ENCODE measurements at regions not wholly inside any gene's neighbourhood (a gene's known extent, or its start where the extent isn't known, plus 50 kb on each side); places are given as distances from the start of the nearest gene placed in this dataset.

DNA sequence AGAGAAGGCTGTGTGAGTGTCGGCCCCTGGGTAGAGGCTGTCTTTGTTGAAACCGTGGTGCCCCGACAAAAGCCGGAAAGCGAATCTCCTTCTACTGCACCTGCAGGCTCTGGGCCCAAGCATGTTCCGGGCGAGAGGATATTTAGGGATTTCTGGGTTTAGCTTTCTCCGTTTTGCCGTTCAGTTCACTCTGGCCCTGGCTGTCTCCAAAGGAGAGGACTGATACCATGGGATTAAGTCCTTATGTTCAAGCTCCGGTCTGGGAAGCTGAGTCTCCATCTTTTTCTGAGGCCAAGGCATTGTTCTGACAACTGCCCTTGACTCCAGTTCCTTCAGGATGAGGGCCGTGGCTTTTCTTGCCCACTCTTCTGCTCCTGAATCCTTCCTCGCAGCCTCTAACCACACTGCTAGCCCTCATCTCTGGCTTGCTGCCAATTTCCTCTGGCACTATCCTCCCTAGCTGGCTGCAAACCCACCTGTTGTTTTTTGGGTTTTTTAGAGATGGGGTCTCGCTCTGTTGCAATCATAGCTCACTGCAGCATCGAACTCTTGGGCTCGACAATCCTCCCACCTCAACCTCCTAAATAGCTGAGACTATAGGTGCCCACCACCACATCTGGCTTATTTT, 206.8 kb downstream of the SKIDA1 start:
- peak; percentile 24 for DNase-seq

DNA sequence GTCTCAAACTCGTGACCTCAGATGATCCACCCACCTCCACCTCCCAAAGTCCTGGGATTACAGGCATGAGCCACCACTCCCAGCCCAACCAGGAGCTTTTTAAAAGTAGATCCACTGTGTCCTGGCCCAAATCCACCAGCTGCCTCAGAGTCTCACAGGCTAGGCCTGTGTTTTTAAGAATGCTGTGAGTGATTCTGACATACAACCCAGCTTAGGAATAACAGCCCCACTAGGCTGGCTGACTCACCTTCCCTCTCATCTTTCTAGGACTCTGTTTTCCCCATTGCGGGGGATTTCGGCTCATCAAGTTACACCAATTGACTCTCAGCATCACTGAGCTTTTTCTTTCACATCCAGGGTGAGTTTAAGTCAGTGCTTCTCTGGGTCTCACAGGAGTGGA, 207.6 kb downstream of the SKIDA1 start:
- DNase-seq, result peak; percentile 59

DNA sequence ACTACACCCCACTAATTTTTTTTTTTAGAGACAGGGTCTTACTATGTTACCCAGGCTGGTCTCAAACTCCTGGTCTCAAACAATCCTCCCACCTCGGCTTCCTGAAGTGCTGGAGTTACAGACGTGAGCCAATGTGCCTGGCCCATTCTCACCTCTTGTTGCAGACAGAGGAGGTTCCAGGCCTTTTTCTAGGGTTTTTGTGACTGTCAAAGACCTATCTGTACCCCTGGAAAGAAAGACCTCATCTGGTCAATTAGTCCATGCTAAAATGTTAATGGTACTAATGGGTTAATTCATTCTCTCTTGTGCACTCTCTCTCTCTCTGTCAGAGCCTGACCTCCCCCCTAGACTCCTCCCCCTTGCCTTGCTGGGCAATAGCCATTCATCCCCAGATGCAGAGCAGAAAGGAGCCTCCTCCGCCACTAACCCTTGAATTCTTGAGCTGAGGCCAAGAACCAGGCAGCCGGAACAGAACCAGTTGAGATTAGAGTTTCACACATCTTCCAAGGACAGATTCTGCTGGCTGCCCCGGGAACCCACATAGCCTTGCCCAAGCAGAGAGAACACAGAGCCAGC, 209.7 kb downstream of the SKIDA1 start:
- peak; percentile 84 for DNase-seq

DNA sequence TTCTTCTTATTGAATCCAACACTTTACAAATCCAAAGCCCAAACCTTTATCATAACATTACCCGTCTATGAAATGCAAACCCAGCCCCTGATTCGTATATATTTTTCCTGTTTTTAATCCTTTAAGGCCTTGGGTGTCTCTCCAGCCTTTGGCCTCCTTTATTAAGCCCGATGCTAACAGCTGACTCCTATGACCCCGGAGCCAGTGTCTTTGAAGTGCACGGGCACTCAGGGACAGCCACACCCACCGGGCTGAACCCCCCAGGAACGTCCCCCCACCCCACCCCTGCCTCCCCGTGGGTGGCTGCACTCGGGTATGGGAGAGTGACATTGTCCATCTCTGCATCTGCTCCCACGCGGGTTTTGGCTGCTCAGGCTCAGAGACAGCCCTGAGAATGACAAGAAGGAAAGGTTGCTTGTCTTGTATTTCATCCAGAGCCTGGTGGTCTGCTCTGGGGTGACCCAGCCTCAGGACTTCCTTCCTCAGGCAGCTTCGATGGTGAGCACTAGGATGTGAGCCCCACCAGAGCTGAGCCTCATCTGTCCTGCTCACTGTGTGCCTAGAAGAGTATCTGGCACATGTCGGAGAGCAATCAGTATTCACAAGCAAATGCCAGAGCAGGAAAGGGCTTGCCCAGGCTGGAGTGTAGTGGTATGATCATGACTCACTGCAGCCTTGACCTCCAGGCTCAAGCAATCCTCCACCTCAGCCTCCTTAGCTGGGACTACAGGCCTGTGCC, 210.4 kb downstream of the SKIDA1 start:
- no peak for DNase-seq

DNA sequence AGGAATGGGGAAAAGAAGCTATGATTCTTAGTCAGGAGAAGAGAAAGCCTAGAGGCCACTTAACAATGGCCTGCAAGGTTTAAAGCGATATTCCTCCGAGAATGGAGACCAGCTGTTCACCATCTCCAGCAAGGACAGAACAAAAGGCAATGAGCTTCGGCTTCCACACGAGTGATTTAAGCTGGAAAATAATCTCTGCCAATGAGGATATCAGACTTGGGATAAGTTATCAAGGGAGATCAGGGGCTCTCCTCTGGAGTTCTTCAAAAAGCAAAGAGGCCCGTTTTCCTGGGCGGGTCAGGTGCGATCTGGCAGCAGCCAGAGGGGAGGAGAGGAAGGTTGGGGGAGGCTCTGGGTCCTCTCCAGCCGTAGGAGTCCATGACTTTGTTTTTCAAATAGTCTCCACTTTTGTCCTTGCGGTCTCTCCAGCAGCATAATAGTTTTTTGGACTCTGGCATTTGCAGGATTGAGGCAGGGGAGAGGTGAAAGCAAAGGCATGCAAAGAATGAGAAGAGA, 211.3 kb downstream of the SKIDA1 start:
- DNase-seq, result no peak

DNA sequence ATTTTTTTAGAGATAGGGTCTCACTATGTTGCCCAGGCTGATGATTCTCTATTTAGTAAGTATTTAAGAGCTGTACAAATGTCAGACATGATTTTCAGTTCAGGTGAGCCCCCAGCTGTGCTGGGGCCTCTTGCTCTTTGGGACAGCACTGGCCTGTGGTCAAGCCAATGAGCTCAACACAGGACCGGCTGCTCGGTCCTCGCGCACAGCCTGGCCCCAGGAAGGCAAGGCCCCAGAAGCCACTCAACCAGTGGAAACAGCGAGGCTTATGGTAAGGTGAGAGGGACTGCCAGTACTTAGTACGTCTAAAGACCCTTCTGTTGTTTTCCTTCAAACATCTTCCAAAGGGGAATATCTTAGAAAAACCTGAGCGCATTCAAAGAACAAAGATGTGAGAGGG, 211.8 kb downstream of the SKIDA1 start:
- no peak for DNase-seq

DNA sequence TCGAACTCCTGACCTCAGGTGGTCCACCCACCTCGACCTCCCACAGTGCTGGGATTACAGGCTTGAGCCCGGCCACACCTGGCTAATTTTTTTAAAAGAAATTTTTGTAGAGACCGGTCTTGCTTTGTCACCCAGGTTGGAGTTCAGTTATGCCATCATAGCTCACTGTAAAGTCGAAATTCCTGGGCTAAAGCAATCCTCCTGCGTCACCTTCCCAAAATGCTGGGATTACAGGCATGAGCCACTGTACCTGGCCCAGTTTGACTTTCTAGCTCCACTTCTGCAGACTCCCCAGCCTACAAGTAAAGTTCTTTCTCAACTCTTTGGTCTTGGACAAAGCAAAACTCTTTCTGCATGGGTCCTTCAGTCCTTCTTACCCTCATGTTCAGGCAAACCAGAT, 214.1 kb downstream of the SKIDA1 start:
- no peak for DNase-seq

DNA sequence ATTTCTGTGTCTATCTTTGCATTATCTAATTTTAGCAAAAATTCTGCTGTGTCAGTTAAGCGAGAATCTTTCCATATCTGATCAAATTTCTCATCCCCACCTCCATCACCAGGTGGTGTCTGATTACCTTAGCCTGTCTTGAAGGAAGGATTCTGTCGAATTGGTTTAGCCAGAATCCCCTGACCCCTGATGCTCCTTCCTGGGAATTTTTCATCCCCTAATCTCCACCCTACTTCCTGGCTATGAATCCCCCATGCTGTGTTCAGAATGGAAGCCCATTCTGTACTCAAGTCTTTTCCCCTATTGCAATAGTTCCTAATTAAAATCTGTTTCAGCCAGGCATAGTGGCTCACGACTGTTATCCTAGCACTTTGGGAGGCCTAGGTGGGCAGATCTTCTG, 216.1 kb downstream of the SKIDA1 start:
- DNase-seq, result no peak

DNA sequence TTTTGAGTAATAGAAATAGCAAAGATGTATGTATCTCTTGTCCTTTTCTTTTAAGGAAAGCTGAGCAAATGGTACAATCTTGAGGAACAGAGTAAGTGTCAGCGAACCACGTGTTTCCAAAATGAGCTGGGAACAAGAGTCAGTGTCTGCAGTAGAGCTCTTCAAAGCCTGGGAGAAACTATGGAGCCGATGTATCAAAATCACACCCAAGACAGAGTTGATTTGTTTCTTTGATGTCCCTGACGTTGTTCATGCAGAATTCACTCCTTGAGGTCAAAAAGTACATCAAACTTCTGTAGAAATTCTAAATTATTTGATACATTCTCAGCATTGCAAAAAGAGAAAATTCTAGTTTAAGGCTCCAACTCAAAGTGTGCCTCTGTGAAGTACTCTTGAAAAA, 216.5 kb downstream of the SKIDA1 start:
- no peak for DNase-seq

DNA sequence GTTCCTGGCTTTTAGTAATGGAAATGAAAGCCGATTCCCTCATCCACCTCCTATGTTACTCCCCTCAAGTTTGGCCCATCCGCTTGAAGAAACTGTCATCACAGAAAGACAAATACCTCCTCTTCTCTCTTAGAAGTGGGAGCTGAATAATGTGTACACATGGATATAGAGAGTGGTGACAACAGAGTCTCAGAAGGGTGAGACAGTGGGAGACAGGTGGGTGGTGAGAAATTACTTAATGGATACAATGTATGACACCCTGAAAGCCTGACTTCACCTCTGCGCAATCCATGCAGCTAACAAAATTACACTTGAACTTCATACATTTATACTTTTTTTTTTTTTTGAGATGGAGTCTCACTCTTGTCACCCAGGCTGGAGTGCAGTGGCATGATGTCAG, 217.5 kb downstream of the SKIDA1 start:
- DNase-seq, result no peak

DNA sequence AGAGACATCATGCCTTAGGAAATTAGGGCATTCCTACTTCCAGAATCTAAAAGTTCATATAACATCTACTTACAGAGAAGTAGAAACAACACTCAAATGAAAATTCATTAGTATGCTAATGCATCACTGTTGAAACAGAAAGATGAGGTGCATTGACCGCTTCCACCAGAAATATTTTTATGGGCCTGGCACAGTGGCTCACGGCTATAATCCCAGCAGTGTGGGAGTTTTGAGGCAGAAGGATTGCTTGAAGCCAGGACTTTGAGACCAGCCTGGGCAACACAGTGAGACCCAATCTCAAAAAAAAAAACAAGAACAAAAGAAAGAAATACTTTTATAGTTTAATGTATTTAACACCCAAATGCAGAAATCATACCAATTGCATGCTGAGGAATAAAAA, 220.9 kb downstream of the SKIDA1 start:
- no peak for DNase-seq

DNA sequence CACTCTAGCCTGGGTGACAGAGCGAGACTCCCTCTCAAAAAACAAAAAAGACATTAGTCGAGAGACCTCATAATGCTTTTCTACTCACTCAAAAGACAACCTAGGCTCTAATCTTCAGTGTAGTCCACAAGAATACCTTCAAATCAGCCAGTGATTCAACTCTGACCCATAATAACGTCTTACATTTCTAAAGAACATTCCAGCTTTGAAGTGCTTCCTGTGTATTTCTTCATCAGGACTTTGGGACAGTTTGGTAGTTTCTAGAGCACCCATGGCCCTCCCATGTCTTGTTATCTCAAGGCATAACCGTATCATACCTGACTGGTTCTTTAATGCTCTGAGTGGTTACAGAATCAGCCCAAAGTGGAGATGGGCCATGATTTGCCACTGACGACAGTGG, 221.3 kb downstream of the SKIDA1 start:
- DNase-seq, result no peak

DNA sequence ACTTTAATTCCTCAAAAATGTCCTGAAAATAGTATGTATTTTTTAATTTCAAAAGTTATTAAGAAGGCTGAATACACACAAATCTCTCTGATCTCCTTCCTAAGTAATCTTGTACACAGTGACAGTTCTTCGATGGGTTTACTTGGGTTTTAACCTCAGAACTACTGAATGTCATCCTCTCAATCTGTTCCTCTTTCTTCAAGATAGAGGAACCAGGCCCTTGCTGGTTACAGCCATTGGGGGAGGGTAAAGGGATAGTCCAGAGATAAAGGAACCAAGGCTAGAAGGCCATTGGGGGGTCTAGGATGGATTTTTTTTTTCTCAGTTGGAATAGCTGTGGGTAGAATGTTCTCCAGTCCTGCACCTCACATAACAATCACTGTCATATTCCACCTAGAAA, 224.9 kb downstream of the SKIDA1 start:
- DNase-seq, result no peak

DNA sequence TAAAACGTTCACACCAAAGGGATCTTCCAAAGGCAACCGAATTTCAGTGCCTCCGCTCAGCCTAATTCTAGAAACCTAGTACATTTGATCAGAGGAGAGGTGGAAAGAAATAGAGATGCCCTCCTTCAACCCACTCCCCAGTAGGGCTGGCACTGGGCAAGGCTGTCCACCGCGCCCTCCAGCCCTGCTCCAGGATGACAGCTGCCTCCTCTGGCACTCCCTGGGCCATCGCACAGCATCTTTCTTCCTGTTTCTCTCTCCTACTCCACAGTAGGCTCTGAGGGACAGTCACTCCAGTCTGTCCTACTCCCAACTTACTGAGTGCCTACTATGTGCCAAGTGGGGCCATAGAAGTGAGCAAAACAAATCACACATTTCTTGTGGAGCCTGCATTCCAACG, 226.2 kb downstream of the SKIDA1 start:
- DNase-seq, result no peak

DNA sequence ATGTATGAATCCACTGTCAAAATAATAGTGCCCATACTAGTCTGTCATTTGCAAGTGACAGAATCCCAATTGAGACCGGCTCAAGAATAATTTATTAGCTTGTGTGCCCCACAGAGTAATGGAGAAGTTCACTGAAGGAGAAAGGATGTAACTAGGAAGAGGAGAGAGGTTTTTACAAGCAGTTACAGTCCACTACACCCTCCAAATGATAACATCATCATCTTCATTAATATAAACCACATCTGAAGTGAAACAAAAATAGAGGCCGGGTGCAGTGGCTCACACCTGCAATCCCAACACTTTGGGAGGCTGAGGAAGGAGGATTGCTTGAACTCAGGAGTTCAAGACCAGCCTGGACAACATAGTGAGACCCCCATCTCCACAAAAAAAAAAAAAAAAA, 226.8 kb downstream of the SKIDA1 start:
- DNase-seq, result no peak

DNA sequence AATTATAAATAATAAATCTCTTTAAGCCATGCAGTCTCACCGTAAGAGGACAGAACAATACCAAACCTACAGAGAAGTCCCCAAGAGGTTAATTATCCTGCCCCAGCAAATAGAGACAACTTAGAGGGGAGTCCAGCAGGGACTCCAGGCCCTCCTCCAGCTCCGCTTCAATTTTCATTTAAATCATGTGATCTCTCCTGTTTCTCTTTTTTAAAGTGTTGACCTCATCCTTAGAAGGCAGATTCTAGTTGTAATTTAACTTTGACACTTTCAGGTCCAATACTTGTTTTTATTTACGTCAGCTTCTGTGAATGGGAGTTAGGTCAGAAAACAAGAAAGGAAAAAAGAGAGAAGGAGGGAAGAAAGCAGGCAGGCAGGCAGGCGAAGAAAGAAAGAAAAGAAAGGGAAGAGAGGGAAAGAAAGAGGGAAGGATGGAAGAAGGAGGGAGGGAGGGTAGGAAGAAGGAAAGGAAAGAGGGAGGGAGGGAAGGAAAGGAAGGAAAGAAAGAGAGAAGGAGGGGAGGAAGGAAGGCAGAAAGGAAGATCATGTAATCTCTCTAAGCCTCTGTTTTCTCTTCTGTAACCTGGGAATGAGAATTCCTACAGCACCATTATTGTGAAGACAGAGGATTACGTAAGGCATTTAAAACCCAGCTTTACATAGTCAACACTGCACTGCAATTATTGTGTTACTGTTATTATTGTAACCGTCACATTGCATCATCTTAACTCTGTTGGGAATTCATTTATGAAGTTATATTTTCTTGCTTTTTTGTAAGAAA, 227.7 kb downstream of the SKIDA1 start:
- no peak for DNase-seq

DNA sequence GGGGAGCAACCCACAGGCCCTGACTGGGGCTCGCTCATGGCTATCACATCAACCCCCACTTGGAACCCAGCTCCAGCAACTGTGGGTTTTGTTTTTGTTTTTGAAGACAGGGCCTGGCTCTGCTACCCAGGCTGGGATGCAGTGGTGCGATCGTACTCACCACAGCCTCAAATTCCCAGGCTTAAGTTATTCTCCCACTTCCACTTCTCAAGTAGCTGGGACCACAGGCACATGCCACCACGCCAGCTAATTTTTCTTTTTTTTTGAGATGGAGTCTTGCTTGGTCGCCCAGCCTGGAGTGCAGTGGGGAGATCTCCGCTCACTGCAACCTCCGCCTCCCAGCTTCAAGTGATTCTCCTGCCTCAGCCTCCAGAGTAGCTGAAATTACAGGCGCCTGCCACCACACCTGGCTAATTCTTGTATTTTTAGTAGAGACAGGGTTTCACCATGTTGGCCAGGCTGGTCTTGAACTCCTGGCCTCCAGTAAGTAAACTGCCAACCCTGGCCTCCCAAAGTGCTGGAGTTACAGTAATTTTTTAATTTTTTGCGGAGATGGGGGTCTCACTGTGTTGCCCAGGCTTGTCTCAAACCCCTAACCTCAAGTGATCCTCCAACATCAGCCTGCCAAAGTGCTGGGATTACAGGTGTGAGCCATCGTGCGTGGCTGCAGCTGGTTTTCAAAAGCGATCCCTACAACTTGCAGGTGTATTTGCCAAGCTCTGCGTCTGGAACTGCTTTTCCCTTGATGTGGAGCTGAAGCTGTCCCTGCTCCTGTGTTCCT, 228.7 kb downstream of the SKIDA1 start:
- DNase-seq, result no peak

DNA sequence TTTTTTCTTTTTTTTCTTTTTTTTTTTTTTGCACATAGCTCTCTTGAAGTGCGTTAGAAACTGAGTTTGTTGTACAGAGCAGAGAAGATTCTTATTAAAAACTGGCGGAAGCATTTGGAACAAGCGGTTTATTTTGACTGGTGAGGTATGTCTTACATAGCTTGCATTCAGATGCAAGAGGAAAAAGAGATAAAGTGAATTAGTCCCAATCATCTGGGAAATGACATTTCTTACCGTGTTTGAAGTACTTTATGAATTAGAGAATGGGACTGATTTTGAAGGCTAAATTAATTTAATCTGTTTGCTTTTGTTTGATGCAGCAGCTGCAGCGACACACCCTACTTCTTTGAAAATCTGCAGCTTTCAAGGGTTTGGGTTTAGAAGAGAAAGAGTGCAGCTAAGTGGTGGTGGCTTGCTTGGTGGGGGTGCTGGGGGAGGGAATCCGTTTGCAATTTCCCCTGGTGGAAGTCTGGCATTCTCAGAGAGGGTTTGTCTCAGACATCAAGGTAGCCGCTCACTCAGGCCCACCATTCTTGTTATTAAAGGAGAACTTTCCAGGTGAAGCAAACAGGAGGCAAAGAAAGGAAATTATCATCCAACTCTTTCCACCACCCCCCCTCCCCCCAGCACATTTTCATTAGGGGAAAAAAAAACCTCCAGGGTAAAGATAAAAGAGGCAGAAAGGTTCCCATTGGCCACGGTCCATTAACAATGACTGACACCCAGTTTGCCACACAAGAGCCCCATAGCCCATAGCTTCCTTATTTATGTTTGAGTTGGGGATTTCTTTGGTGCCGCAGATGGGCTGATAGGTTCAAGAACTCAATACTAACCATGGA, 231.7 kb downstream of the SKIDA1 start:
- no peak for DNase-seq

DNA sequence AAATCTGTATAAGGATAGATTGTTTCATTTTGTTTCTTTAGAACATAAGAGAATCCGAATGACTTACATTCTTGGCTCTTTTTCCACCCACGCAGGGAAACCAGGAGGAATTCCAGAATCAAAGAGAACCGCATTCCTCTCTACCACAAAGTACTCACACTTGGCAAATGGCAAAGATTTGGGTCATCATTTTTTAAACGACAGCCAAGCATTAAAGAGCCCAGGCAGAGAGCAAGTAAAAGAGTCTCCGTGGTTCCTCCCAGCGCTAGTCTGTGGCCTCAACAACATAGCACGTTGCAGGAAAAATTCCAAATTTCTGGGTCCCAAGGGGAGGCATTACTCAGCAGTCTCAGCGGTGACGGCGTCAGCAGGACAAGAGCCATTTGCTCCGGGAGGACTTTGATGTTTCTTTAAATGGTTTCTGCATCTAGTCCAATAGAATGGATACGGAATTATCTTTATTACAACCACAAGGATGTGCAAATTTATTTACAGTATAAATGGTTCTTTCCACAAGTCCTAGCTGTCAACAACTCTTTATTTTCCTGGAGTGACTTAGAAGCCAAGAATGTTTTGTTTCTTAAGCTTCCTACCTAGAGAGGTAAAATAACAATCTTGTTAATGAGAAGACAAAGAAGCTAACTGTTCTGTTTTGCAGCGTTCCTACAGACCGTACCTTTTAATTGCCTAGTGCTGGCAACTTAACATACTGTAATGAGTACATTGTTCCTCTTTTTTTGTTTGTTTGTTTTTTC, 232.5 kb downstream of the SKIDA1 start:
- DNase-seq, result peak; percentile 99

DNA sequence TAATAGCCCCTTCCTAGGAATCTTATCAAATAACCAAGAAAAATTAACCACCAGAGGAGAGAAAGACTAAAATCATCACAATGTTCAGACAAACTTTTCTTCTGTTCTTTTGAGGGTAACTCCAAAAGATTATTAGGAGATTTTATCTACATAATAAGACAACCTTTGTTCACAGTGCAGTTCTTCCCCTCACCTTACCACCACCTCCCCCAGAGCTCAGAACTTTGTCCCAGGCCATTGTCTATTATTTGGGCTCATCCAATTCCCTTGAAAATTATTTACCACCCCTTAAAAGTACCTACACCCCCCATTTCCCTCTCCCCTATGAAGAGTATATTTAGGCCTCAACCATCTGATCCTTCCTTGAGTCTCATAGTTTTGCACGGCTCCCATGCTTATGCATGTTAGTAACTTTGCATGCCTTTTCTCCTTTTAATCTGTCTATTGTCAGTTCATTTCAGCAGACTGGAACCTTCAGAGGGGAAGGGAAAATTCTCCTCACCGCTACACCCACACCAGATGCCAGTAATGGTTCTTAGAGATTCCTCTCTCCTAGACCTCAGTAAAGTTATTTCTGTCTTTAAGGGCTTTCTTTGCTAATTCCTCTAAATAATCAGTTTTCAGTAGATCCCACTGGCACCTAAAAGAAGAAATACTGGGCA, 234.9 kb downstream of the SKIDA1 start:
- no peak for DNase-seq
